Skeletal muscle tissue (tissue), 3 donors: ENCODE measurements at regions not wholly inside any gene's neighbourhood (a gene's known extent, or its start where the extent isn't known, plus 50 kb on each side); places are given as distances from the start of the nearest gene placed in this dataset.
A peak's percentile ranks its signal among the peaks of the same experiment; 100 is the strongest.

Source experiments
- H3K27ac ChIP-seq: one replicate; pipeline ENCODE4 v1.7.0; 2013; ENCODE audit warnings: mild to moderate bottlenecking, low read depth, low read length, inconsistent platforms
- H3K27me3 ChIP-seq, 3 donors: one replicate each; pipeline ENCODE4 v1.7.0; 2013; ENCODE audit warnings: low read length in 3 of 3; ENCODE audit not compliant: control insufficient read depth in 3 of 3, insufficient read depth in 3 of 3
- H3K36me3 ChIP-seq, 3 donors: one replicate each; pipeline ENCODE4 v1.7.0; 2013; ENCODE audit warnings: low read length in 3 of 3; ENCODE audit not compliant: control insufficient read depth in 3 of 3, insufficient read depth in 3 of 3
- H3K4me1 ChIP-seq, 3 donors: one replicate each; pipeline ENCODE4 v1.7.0; 2013; ENCODE audit warnings: low read length in 3 of 3, mild to moderate bottlenecking in 3 of 3; ENCODE audit not compliant: control insufficient read depth in 3 of 3, insufficient read depth in 3 of 3
- H3K4me3 ChIP-seq, 3 donors: one replicate each; pipeline ENCODE4 v1.7.0; 2013; ENCODE audit warnings: low read length in 3 of 3
- H3K9ac ChIP-seq, 3 donors: one replicate each; pipeline ENCODE4 v1.7.0; 2013; ENCODE audit warnings: low read length in 3 of 3, mild to moderate bottlenecking in 3 of 3, moderate library complexity in 2 of 3, low read depth in 1 of 3
- H3K9me3 ChIP-seq, 3 donors: one replicate each; pipeline ENCODE4 v1.7.0; 2013; ENCODE audit warnings: low read length in 3 of 3; ENCODE audit not compliant: control insufficient read depth in 3 of 3
- donor health status: Osteomylitis.

DNA sequence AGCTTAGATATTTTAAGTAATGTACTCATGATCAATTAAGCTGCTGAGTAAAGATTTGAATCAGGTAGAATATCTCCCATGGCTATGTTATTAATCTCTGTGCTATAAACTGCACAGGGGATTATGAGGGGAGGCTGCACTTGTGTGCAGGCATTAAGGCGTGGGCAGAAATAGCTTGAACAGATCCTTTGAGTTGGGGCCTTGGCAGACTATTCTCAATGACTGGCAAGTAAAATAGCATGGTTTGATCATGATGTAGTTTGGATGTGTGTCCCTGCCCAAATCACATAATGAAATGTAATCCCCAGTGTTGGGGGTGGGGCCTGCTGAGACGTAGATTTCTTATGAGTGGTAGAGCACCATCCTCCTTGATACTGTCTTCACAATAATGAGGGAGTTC is 220.3 kb downstream of the PLPP3 start:
- Histone ChIP-seq H3K27me3 (no peaks in the 10 kb centered on the region), H3K9me3 (no peaks in the 10 kb centered on the region), H3K4me1 (peaks cover 26 to 46% (median 35%) of the 10 kb centered on the region in 3 donors), H3K27ac (peak overlapping the region; percentile 60), H3K36me3 (no peaks in the 10 kb centered on the region), H3K9ac (no peak overlapping the region), H3K4me3 (peak overlapping the region in 1 of 3 donors; percentile 5)

GRCh38 chr1:56357927-56358690 is 221.3 kb downstream of the PLPP3 start:
- peaks cover 26 to 48% (median 35%) of the 10 kb centered on the region in 3 donors for H3K4me1 ChIP-seq
- peak overlapping the region in 1 of 3 donors; percentile 26 for H3K9ac ChIP-seq
- H3K36me3 ChIP-seq, result no peaks in the 10 kb centered on the region
- H3K4me3 ChIP-seq, result no peak overlapping the region
- H3K27me3 ChIP-seq, result no peaks in the 10 kb centered on the region
- no peaks in the 10 kb centered on the region for H3K9me3 ChIP-seq
- H3K27ac ChIP-seq, result peak overlapping the region; percentile 95

DNA sequence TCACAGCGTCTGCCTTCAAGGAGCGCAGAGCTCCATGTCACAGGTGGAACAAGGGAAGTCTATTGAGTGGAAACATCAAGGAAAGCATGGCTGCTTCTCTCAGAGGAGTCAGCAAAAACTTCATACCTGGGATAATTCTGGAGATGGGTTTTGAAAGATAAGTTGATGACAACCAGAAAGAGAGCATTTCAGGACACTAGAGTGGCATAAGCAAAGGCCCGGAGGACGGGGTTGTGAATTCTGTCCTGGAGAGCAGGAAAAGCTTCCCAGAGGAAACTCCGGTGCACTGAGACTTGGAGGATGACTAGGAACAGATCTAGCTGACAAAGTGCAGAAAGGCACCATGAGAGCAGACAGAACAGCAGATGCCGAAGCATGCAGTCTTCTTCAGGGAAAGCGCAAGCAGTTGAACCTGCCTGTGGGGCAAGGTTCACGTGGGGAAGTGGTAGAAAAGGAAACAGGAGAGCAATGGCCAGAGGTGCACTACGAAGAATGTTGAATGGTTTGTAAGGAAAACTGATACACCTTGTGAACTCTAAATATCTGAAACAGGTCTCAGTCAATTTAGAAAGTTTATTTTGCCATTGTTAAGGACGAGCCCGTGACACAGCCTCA is 222.9 kb downstream of the PLPP3 start:
- H3K9ac ChIP-seq, result peak overlapping the region; percentile 9 to 34 (median 25)
- H3K27me3 ChIP-seq, result no peaks in the 10 kb centered on the region
- no peaks in the 10 kb centered on the region for H3K9me3 ChIP-seq
- H3K4me3 ChIP-seq, result peak overlapping the region in 1 of 3 donors; percentile 28
- no peaks in the 10 kb centered on the region for H3K36me3 ChIP-seq
- H3K27ac ChIP-seq, result peak overlapping the region; percentile 95
- peaks cover 26 to 45% (median 35%) of the 10 kb centered on the region in 3 donors for H3K4me1 ChIP-seq

- H3K4me3 ChIP-seq, result peak overlapping the region in 1 of 3 donors; percentile 28
- no peaks in the 10 kb centered on the region for H3K36me3 ChIP-seq
- H3K4me1 ChIP-seq, result peaks cover 26 to 45% (median 35%) of the 10 kb centered on the region in 3 donors
- H3K27me3 ChIP-seq, result no peaks in the 10 kb centered on the region
- peak overlapping the region; percentile 95 for H3K27ac ChIP-seq
- H3K9ac ChIP-seq, result peak overlapping the region in 2 of 3 donors; percentile 9 to 25
- H3K9me3 ChIP-seq, result no peaks in the 10 kb centered on the region
These were observed 223.4 kb downstream of the PLPP3 start for GRCh38 chr1:56355918-56356317.

DNA sequence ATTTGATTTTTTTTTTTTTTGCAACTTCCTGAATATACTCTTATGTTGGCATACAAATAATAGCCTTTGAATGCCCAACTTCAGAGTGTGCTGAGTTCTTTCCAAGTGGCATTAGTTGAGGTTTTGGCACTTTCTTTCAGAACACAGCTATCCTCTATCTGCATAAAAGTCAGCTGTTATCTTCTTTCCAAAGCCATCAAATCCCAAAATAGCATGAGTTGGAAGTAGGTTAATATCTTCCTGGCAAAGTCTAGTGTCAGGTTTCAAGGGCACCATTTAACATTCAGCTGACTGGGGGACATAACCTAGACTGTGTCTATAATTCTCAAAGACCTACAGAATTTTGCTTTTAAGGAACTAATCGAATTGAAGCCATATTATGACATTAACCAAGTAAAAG is 223.9 kb downstream of the PLPP3 start:
- Histone ChIP-seq H3K4me1 (peaks cover 26 to 45% (median 35%) of the 10 kb centered on the region in 3 donors), H3K9ac (peak overlapping the region in 2 of 3 donors; percentile 24 to 28), H3K27me3 (no peaks in the 10 kb centered on the region), H3K27ac (peak overlapping the region; percentile 95), H3K4me3 (peak overlapping the region in 1 of 3 donors; percentile 28), H3K9me3 (no peaks in the 10 kb centered on the region), H3K36me3 (no peaks in the 10 kb centered on the region)

GRCh38 chr1:56345831-56346230 is 233.5 kb downstream of the PLPP3 start:
- H3K27ac ChIP-seq, result no peak overlapping the region
- no peaks in the 10 kb centered on the region for H3K9me3 ChIP-seq

DNA sequence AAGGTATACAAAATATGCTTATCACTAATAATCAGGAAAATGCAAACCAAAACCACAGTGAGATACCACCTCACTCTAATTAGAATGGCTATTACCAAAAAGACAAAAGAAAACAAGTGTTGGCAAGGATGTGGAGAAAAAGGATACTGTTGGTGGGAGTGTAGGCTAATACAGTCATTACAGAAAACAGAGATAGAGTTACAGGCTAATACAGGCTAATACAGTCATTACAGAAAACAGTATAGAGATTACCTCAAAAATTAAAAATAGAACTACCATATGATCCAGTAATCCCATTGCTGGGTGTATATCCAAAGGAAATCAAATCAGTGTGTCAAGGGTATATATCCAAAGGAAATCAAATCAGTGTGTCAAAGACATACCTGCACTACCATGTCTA is 238.4 kb downstream of the PLPP3 start:
- H3K36me3 ChIP-seq, result peaks cover 0 to 3% (median 0%) of the 10 kb centered on the region in 3 donors
- H3K27ac ChIP-seq, result no peak overlapping the region
- H3K9me3 ChIP-seq, result no peaks in the 10 kb centered on the region
- peaks cover 11 to 15% (median 13%) of the 10 kb centered on the region in 3 donors for H3K4me1 ChIP-seq
- no peak overlapping the region for H3K4me3 ChIP-seq
- no peaks in the 10 kb centered on the region for H3K27me3 ChIP-seq
- H3K9ac ChIP-seq, result no peak overlapping the region

More at GRCh38 chr1:56345831-56346230, 233.5 kb downstream of the PLPP3 start:
- no peaks in the 10 kb centered on the region for H3K36me3 ChIP-seq
- no peaks in the 10 kb centered on the region for H3K27me3 ChIP-seq
- no peak overlapping the region for H3K9ac ChIP-seq
- H3K4me3 ChIP-seq, result no peak overlapping the region
- H3K4me1 ChIP-seq, result peaks cover under 1 to 3% (median 3%) of the 10 kb centered on the region in 3 donors

DNA sequence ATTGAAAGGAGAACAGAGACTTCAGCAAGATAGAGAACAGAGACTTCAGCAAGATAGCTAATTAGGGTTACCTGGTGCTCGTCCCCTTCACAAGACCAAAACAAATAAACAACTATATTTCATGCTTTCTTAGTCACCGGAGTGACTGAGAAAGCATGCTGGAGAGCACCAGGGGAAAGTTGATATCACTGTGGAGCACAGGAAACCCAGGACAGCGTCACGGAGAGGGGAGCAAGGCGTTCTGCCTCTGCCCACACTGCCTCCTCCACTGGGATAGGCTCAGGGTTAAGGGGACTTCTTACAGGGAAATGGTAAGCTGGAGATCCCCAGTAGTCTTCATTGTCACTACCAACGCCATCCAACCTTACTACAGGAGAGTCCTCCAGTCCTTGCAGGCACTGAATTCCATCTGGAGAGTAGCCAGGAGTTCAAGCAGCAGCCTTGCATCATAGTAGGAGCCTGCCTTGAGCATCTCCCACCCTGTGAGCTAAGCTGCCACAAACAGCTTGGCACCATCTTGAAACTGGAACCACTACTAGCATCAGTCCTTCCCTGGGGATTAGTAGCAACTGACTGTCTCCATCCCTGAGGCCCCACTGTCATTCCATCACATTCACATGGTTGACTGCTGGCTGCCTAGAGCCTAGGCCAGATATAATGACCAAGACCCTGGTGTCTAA is 239.4 kb downstream of the PLPP3 start:
- peaks cover 13 to 18% (median 17%) of the 10 kb centered on the region in 3 donors for H3K4me1 ChIP-seq
- peaks cover 0 to 3% (median 0%) of the 10 kb centered on the region in 3 donors for H3K36me3 ChIP-seq
- H3K4me3 ChIP-seq, result peak overlapping the region in 2 of 3 donors; percentile 18 to 24
- H3K27ac ChIP-seq, result no peak overlapping the region
- no peak overlapping the region for H3K9ac ChIP-seq
- H3K27me3 ChIP-seq, result no peaks in the 10 kb centered on the region
- H3K9me3 ChIP-seq, result no peaks in the 10 kb centered on the region

- Histone ChIP-seq H3K9me3 (no peaks in the 10 kb centered on the region), H3K9ac (no peak overlapping the region), H3K27ac (no peak overlapping the region), H3K4me3 (no peak overlapping the region), H3K27me3 (no peaks in the 10 kb centered on the region), H3K4me1 (peaks cover 16 to 18% (median 17%) of the 10 kb centered on the region in 3 donors), H3K36me3 (peaks cover 0 to 3% (median 0%) of the 10 kb centered on the region in 3 donors)
These were observed 240.3 kb downstream of the PLPP3 start for GRCh38 chr1:56339093-56339492.
